ENCODE measurements at regions not wholly inside any gene's neighbourhood (a gene's known extent, or its start where the extent isn't known, plus 50 kb on each side); places are given as distances from the start of the nearest gene placed in this dataset.
"Not testable (repeated sequence)": the region's sequence is repeated elsewhere in the genome, so short reads cannot be mapped to it uniquely, and the experiment has no call there.

GRCh38 chr14:53741479-53742232, 215.0 kb downstream of the BMP4 start:
- Mint-ChIP-seq H3K4me1 (ENCODE audit: low read depth in 2 of 2) (no peaks in the 10 kb centered on the region), H3K4me3 (no peak overlapping the region), H3K9me3 (peaks cover 0 to 8% of the 10 kb centered on the region in 2 donors), H3K27me3 (no peaks in the 10 kb centered on the region), H3K27ac (no peak overlapping the region), H3K36me3 (ENCODE audit: insufficient read depth) (no peaks in the 10 kb centered on the region)
- ATAC-seq (replicated peaks) (no peak), DNase-seq (no peak)

GRCh38 chr14:53740570-53740969, 216.1 kb downstream of the BMP4 start:
- H3K9me3 Mint-ChIP-seq, result peaks cover 0 to 7% of the 10 kb centered on the region in 2 donors
- DNase-seq (no peak), ATAC-seq (replicated peaks) (no peak)
- no peaks in the 10 kb centered on the region for H3K27me3 Mint-ChIP-seq
- no peak overlapping the region for H3K4me3 Mint-ChIP-seq
- no peaks in the 10 kb centered on the region for H3K4me1 Mint-ChIP-seq (ENCODE audit: low read depth in 2 of 2)
- H3K27ac Mint-ChIP-seq, result no peak overlapping the region
- H3K36me3 Mint-ChIP-seq (ENCODE audit: insufficient read depth), result no peaks in the 10 kb centered on the region

- Mint-ChIP-seq H3K36me3 (ENCODE audit: insufficient read depth) (no peaks in the 10 kb centered on the region), H3K27ac (no peak overlapping the region), H3K27me3 (no peaks in the 10 kb centered on the region), H3K4me1 (ENCODE audit: low read depth in 2 of 2) (no peaks in the 10 kb centered on the region), H3K9me3 (peaks cover 0 to 7% of the 10 kb centered on the region in 2 donors), H3K4me3 (no peak overlapping the region)
- ATAC-seq (replicated peaks) (no peak), DNase-seq (no peak)
Measured at GRCh38 chr14:53735916-53736315, 220.7 kb downstream of the BMP4 start.

GRCh38 chr14:53723221-53723620, 233.4 kb downstream of the BMP4 start:
- ATAC-seq (replicated peaks) (no peak), DNase-seq (no peak)
- no peak overlapping the region for H3K4me3 Mint-ChIP-seq
- no peak overlapping the region for H3K27ac Mint-ChIP-seq
- H3K9me3 Mint-ChIP-seq, result peaks cover 12 to 26% of the 10 kb centered on the region in 2 donors
- H3K4me1 Mint-ChIP-seq (ENCODE audit: low read depth in 2 of 2), result no peaks in the 10 kb centered on the region
- no peaks in the 10 kb centered on the region for H3K27me3 Mint-ChIP-seq
- no peaks in the 10 kb centered on the region for H3K36me3 Mint-ChIP-seq (ENCODE audit: insufficient read depth)

GRCh38 chr14:53719536-53719935, 237.1 kb downstream of the BMP4 start:
- Mint-ChIP-seq H3K27me3 (no peaks in the 10 kb centered on the region), H3K36me3 (ENCODE audit: insufficient read depth) (no peaks in the 10 kb centered on the region), H3K9me3 (peaks cover 12 to 26% of the 10 kb centered on the region in 2 donors)

GRCh38 chr14:53716578-53716977, 240.0 kb downstream of the BMP4 start:
- Mint-ChIP-seq H3K9me3 (peaks cover 9 to 26% of the 10 kb centered on the region in 2 donors), H3K27ac (no peak overlapping the region), H3K27me3 (no peaks in the 10 kb centered on the region), H3K36me3 (ENCODE audit: insufficient read depth) (no peaks in the 10 kb centered on the region), H3K4me3 (no peak overlapping the region), H3K4me1 (ENCODE audit: low read depth in 2 of 2) (no peaks in the 10 kb centered on the region)
- ATAC-seq (replicated peaks) (no peak), DNase-seq (no peak)

More at GRCh38 chr14:53719536-53719935, 237.1 kb downstream of the BMP4 start:
- Mint-ChIP-seq H3K27ac (no peak overlapping the region), H3K4me3 (no peak overlapping the region), H3K4me1 (ENCODE audit: low read depth in 2 of 2) (no peaks in the 10 kb centered on the region)
- DNase-seq (no peak), ATAC-seq (replicated peaks) (no peak)

GRCh38 chr14:53715193-53715721, 241.4 kb downstream of the BMP4 start:
- Mint-ChIP-seq H3K27me3 (no peaks in the 10 kb centered on the region), H3K27ac (no peak overlapping the region), H3K4me1 (ENCODE audit: low read depth in 2 of 2) (no peaks in the 10 kb centered on the region), H3K9me3 (peaks cover 12 to 19% of the 10 kb centered on the region in 2 donors), H3K36me3 (ENCODE audit: insufficient read depth) (no peaks in the 10 kb centered on the region), H3K4me3 (no peak overlapping the region)
- ATAC-seq (replicated peaks), result no peak
- no peak for DNase-seq

- Mint-ChIP-seq H3K27ac (no peak overlapping the region), H3K4me1 (ENCODE audit: low read depth in 2 of 2) (no peaks in the 10 kb centered on the region), H3K36me3 (ENCODE audit: insufficient read depth) (no peaks in the 10 kb centered on the region), H3K9me3 (peaks cover 7 to 13% of the 10 kb centered on the region in 2 donors), H3K4me3 (no peak overlapping the region), H3K27me3 (no peaks in the 10 kb centered on the region)
- DNase-seq (no peak), ATAC-seq (replicated peaks) (no peak)
Measured at GRCh38 chr14:53714495-53715192, 242.0 kb downstream of the BMP4 start.

GRCh38 chr14:53712901-53713300, 243.7 kb downstream of the BMP4 start:
- not testable (repeated sequence) for H3K4me1 Mint-ChIP-seq (ENCODE audit: low read depth in 2 of 2); DNase-seq; H3K27ac Mint-ChIP-seq; H3K4me3 Mint-ChIP-seq; H3K36me3 Mint-ChIP-seq (ENCODE audit: insufficient read depth); ATAC-seq (replicated peaks); H3K9me3 Mint-ChIP-seq; H3K27me3 Mint-ChIP-seq

GRCh38 chr14:53711205-53711604, 245.4 kb downstream of the BMP4 start:
- Mint-ChIP-seq H3K9me3 (peaks cover 5 to 7% of the 10 kb centered on the region in 2 donors), H3K27me3 (no peaks in the 10 kb centered on the region), H3K36me3 (ENCODE audit: insufficient read depth) (no peaks in the 10 kb centered on the region), H3K27ac (no peak overlapping the region), H3K4me1 (ENCODE audit: low read depth in 2 of 2) (no peaks in the 10 kb centered on the region), H3K4me3 (no peak overlapping the region)
- DNase-seq (no peak), ATAC-seq (replicated peaks) (no peak)

GRCh38 chr14:53710615-53711014, 246.0 kb downstream of the BMP4 start:
- no peak for ATAC-seq (replicated peaks)
- no peaks in the 10 kb centered on the region for H3K36me3 Mint-ChIP-seq (ENCODE audit: insufficient read depth)
- no peak overlapping the region for H3K27ac Mint-ChIP-seq
- H3K27me3 Mint-ChIP-seq, result no peaks in the 10 kb centered on the region
- H3K4me3 Mint-ChIP-seq, result no peak overlapping the region
- H3K4me1 Mint-ChIP-seq (ENCODE audit: low read depth in 2 of 2), result no peaks in the 10 kb centered on the region
- DNase-seq, result no peak
- H3K9me3 Mint-ChIP-seq, result peaks cover 5 to 8% of the 10 kb centered on the region in 2 donors

GRCh38 chr14:53709381-53709780, 247.2 kb downstream of the BMP4 start:
- H3K27me3 Mint-ChIP-seq, result no peaks in the 10 kb centered on the region
- no peak for DNase-seq
- no peak overlapping the region for H3K4me3 Mint-ChIP-seq
- no peaks in the 10 kb centered on the region for H3K4me1 Mint-ChIP-seq (ENCODE audit: low read depth in 2 of 2)
- ATAC-seq (replicated peaks), result no peak
- H3K36me3 Mint-ChIP-seq (ENCODE audit: insufficient read depth), result no peaks in the 10 kb centered on the region
- no peak overlapping the region for H3K27ac Mint-ChIP-seq
- H3K9me3 Mint-ChIP-seq, result peaks cover 5 to 8% of the 10 kb centered on the region in 2 donors

GRCh38 chr14:53703457-53703856, 253.2 kb downstream of the BMP4 start:
- H3K27me3 Mint-ChIP-seq, result no peaks in the 10 kb centered on the region
- H3K27ac Mint-ChIP-seq, result no peak overlapping the region
- H3K4me1 Mint-ChIP-seq (ENCODE audit: low read depth in 2 of 2), result no peaks in the 10 kb centered on the region
- DNase-seq, result no peak
- no peaks in the 10 kb centered on the region for H3K36me3 Mint-ChIP-seq (ENCODE audit: insufficient read depth)
- H3K4me3 Mint-ChIP-seq, result no peak overlapping the region
- no peak for ATAC-seq (replicated peaks)
- peaks cover 9 to 11% of the 10 kb centered on the region in 2 donors for H3K9me3 Mint-ChIP-seq

Data from effector memory CD8-positive, alpha-beta T cell (primary cell).